ENCODE measurements at regions not wholly inside any gene's neighbourhood (a gene's known extent, or its start where the extent isn't known, plus 50 kb on each side); places are given as distances from the start of the nearest gene placed in this dataset.
"Not testable (repeated sequence)": the region's sequence is repeated elsewhere in the genome, so short reads cannot be mapped to it uniquely, and the experiment has no call there.

GRCh38 chr9:25742256-25742655 is 64.0 kb upstream of the TUSC1 start:
- Mint-ChIP-seq H3K9me3 (peaks cover 3% of the 10 kb centered on the region), H3K27ac (no peak overlapping the region), H3K36me3 (no peaks in the 10 kb centered on the region), H3K27me3 (no peaks in the 10 kb centered on the region), H3K4me1 (no peaks in the 10 kb centered on the region), H3K4me3 (no peak overlapping the region)
- no peak for DNase-seq (ENCODE audit: low spot score in 2 of 2)
- no peak for ATAC-seq (ENCODE audit: low read depth)

- ATAC-seq (ENCODE audit: low read depth), result no peak
- no peaks in the 10 kb centered on the region for H3K36me3 Mint-ChIP-seq
- no peaks in the 10 kb centered on the region for H3K27me3 Mint-ChIP-seq
- no peak overlapping the region for H3K27ac Mint-ChIP-seq
- H3K4me1 Mint-ChIP-seq, result no peaks in the 10 kb centered on the region
- H3K4me3 Mint-ChIP-seq, result no peak overlapping the region
- DNase-seq (ENCODE audit: low spot score in 2 of 2), result no peak
- peaks cover 2% of the 10 kb centered on the region for H3K9me3 Mint-ChIP-seq
Measured at GRCh38 chr9:25733336-25733982, 55.2 kb upstream of the TUSC1 start.

GRCh38 chr9:25731895-25732794 is 53.9 kb upstream of the TUSC1 start:
- H3K9me3 Mint-ChIP-seq; H3K4me3 Mint-ChIP-seq; DNase-seq (ENCODE audit: low spot score in 2 of 2); H3K4me1 Mint-ChIP-seq; H3K36me3 Mint-ChIP-seq; ATAC-seq (ENCODE audit: low read depth); H3K27ac Mint-ChIP-seq; H3K27me3 Mint-ChIP-seq: not testable (repeated sequence)
